ENCODE measurements at regions not wholly inside any gene's neighbourhood (a gene's known extent, or its start where the extent isn't known, plus 50 kb on each side); places are given as distances from the start of the nearest gene placed in this dataset.
A peak's percentile ranks its signal among the peaks of the same experiment; 100 is the strongest.

DNA sequence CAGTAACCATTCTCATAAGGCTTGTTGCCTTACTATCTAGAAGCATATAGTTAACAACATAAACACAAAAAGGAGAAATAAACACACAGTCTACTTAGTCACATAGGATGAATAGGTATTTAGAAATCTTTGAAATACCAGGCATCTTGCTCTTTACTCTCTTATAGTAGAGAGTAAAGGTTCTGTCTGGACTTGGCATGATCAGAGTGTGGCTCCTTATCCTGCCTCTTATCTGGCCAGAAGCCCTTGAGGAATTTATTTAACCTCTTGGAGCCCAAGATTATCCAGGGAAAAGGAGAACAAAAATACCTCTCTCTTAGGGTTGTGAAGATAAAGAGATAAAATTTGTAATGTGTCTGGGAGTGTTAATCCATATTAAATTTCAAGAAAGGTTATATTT is 100.2 kb upstream of the MBNL2 start:
- ChIA-PET CTCF (no interaction called here), POLR2A (no interaction called here)
- TF ChIP-seq, protein P1, sequence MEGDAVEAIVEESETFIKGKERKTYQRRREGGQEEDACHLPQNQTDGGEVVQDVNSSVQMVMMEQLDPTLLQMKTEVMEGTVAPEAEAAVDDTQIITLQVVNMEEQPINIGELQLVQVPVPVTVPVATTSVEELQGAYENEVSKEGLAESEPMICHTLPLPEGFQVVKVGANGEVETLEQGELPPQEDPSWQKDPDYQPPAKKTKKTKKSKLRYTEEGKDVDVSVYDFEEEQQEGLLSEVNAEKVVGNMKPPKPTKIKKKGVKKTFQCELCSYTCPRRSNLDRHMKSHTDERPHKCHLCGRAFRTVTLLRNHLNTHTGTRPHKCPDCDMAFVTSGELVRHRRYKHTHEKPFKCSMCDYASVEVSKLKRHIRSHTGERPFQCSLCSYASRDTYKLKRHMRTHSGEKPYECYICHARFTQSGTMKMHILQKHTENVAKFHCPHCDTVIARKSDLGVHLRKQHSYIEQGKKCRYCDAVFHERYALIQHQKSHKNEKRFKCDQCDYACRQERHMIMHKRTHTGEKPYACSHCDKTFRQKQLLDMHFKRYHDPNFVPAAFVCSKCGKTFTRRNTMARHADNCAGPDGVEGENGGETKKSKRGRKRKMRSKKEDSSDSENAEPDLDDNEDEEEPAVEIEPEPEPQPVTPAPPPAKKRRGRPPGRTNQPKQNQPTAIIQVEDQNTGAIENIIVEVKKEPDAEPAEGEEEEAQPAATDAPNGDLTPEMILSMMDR (IDR thresholded peaks at IDR 0.05; ENCODE audit: control extremely low read depth, extremely low read depth, low read depth, missing control alignments), result no peak
- no peak for DNase-seq (ENCODE audit: extremely low spot score)

DNA sequence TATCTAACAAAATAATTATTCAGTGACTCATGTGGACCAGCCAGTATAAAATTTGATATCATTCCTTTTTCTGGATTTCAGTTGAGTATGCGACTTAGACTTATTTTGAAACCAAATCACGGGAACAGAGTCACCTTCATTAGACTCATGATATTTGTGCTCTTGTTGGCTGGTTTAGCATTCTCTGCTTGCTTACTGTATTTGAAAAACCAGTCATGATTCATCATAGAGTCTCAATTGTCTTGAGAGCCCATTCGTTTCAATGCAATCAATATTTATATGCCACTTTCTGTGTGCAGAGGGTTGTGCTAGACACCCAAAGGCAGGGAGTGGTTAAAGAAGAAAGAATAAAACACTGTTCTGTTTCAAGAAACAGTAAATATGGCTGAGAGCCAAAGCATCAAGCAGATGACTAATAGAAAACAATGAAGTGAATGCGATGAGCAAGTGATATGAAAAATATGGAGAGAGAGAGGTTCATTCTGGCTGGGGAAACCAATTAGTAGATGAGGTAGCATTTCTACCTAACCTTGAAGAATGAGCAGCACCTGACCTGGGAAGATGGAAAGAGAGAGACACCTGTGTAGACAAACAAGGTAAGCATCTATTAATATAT is 99.6 kb upstream of the MBNL2 start:
- CTCF ChIA-PET, result interaction anchor here (5.0 kb wide), 1 partner anchor 13 kb away, joined by 31 read pairs; no protein-coding TSS in a partner anchor
- TF ChIP-seq, protein P1 (IDR thresholded peaks at IDR 0.05; ENCODE audit: control extremely low read depth, extremely low read depth, low read depth, missing control alignments), result no peak
- POLR2A ChIA-PET, result no interaction called here
- DNase-seq (ENCODE audit: extremely low spot score), result no peak

DNA sequence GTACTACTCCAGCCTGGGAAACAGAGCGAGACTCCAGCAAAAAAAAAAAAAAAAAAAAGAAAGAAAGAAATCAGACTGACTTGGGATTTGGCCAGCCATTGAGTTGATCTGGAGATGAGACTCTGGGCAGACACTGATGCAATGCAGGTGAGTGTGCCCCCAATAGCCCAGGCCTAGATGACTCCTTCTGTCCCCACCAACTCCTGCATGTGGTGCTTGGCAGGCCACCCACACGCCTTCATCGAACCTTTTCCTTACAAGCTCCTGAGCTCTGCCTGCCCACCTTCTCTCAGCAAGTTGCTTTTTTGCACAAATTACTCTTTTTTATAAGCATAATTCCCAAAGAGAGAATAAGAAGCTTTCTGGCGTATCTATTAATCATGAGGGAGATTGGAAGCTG is 97.9 kb upstream of the MBNL2 start:
- POLR2A ChIA-PET, result no interaction called here
- TF ChIP-seq, protein P1 (IDR thresholded peaks at IDR 0.05; ENCODE audit: control extremely low read depth, extremely low read depth, low read depth, missing control alignments), result no peak
- DNase-seq (ENCODE audit: extremely low spot score), result no peak
- CTCF ChIA-PET, result interaction anchor here (1.0 to 5.0 kb wide), 6 partner anchors 15 to 236 kb away, joined by 3 to 31 read pairs (median 4); no protein-coding TSS in a partner anchor

DNA sequence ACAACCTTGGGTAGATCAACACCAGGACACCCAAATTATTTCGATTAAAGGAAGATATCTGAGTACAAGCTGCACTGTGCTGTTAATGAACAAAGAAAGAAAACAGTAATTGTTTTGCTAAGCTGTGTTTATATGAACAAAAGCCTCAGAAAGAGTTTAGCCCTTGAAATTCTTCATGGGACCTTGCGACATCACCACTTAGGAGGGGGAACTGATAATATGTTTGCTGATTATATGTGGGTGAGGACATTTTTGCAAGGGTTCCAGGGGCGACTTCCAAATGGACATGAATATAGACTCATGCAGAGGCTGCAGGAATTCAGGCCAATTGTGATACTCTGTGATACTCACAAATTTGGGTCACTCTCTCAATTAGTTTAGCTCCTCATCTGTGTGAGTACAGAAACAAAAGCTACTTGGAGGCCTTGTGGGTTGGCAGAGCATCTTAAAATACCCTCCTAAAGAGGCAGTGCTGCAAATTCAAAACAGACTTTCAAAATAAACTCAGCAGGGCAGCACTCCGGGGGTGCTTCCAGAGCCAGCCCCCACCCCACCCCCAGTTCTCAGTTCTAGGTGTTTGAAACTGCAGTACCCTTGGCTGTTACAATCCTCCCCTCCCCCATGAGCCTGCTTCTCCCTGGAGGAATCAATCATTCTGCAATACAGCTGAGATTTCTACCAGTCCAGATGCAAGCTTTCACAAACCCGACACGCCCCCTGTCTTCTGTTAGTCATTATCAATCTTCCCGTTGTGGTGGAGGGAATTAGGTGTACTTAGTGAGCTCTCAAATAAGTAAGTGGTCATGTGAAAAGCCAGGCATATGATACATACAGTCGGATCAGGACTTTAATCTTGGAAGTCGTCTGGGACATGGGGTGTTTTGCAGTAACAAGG is 97.0 kb upstream of the MBNL2 start:
- ChIA-PET CTCF (interaction anchor here (0.9 to 5.0 kb wide), 10 partner anchors 8 to 235 kb away, joined by 3 to 31 read pairs (median 4); no protein-coding TSS in a partner anchor), POLR2A (no interaction called here)
- TF ChIP-seq, protein P1 (IDR thresholded peaks at IDR 0.05; ENCODE audit: control extremely low read depth, extremely low read depth, low read depth, missing control alignments), result no peak
- DNase-seq (ENCODE audit: extremely low spot score), result no peak

DNA sequence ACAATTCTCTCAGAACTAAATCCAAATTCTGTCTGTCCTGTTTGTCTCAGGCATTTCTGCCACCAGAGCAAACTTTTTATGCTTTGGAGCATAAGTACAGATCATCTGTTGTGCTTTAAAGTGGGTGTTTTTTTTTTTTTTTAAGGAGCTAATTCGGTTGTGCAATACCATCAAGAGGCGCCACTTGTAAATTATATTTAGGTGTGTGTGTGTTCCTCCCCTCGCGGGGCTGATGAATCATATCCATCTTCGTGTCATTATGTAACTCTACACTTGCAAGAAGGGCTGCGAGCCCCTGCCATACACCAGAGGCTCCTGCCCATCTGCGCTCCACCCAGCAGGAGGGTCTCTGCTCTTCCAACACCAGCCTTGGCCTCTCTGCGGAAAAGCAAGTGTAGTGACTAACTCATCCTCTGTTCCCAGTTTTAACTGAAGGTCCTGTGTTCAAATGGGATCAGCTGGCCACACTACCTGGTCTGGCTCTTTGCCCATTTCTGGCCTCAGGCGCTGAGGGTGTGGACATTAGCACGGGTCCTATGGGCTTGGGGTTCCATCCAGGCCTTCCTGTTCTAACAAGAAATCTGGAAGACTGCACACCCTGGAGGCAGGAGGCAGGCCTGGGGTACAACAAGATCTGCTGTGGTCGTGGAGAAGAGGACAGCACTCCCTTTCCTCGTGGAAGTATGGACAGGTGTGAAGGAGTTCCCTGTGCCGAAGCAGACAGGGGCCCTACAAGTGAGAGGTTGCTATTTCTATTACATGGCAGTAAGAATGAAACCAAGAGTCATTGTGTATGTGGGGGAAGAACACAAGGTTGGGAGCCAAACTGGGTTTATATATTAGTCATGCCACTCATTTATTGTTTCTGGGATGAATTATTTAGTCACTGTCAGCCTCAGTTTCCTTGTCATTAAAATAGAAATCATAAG is 96.1 kb upstream of the MBNL2 start:
- POLR2A ChIA-PET, result no interaction called here
- DNase-seq (ENCODE audit: extremely low spot score), result peak; percentile 63
- TF ChIP-seq, protein P1 (IDR thresholded peaks at IDR 0.05; ENCODE audit: control extremely low read depth, extremely low read depth, low read depth, missing control alignments), result no peak
- CTCF ChIA-PET, result interaction anchor here (1.2 to 5.0 kb wide), 5 partner anchors 9 to 17 kb away, joined by 4 to 31 read pairs (median 7); no protein-coding TSS in a partner anchor

DNA sequence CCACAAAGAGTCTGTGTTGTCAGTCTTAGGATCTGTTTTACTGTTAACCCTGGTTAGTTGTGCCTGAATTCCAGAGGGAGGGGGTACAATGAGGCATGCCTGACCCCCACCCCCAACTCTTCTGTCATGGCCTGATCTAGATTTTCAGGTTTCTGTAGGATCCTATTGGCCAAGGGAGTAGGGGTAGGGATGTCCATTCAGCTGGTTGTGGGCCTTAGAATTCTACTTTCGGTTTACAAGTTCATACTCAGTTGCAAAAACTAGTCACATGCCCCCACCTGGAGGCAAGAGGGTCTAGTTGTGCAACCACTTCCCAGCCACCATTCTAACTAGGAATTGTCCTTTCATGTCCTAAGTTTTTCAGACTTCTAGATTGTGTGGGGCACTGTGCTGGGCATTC is 94.3 kb upstream of the MBNL2 start:
- TF ChIP-seq, protein P1 (IDR thresholded peaks at IDR 0.05; ENCODE audit: control extremely low read depth, extremely low read depth, low read depth, missing control alignments), result no peak

More for the DNA sequence above, 94.3 kb upstream of the MBNL2 start:
- CTCF ChIA-PET, result interaction anchor here (1.1 kb wide), 1 partner anchor 18 kb away, joined by 3 read pairs; no protein-coding TSS in a partner anchor
- POLR2A ChIA-PET, result no interaction called here
- no peak for DNase-seq (ENCODE audit: extremely low spot score)

Data from GM10248 (cell line).